ENCODE measurements at regions not wholly inside any gene's neighbourhood (a gene's known extent, or its start where the extent isn't known, plus 50 kb on each side); places are given as distances from the start of the nearest gene placed in this dataset.

DNA sequence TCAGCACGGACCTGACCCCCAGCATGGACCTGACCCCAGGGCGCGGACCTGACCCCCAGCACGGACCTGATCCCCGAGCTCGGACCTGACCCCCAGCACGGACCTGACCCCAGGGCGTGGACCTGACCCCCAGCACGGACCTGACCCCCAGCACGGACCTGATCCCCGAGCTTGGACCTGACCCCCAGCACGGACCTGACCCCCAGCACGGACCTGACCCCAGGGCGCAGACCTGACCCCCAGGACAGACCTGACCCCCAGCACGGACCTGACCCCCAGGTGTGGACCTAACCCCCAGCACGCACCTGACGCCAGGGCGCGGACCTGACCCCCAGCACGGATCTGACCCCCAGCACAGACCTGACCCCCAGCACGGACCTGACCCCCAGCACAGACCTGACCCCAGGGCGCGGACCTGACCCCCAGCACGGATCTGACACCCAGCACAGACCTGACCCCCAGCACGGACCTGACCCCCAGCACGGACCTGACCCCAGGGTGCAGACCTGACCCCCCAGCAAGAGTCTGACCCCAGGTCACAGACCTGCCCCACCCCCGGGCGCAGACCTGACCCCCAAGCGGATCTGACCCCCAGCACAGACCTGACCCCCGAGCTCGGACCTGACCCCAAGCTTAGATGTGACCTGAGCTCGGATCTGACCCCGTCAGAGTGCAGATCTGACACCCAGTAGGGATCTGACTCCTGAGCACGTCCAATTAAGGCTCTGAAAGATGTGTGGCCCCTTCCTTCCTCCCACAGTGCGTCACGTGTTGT, 98.7 kb downstream of the C16orf95 start:
- ATAC-seq (replicated peaks in 1 of 2) (no peak), DNase-seq (no peak)
- no peaks in the 10 kb centered on the region for H3K4me1 Mint-ChIP-seq (ENCODE audit: low read depth)
- peaks cover 1 to 5% of the 10 kb centered on the region in 2 donors for H3K9me3 Mint-ChIP-seq
- H3K27ac Mint-ChIP-seq, result no peak overlapping the region
- H3K4me3 Mint-ChIP-seq, result no peak overlapping the region
- H3K27me3 Mint-ChIP-seq (ENCODE audit: low read depth), result no peaks in the 10 kb centered on the region
- no peaks in the 10 kb centered on the region for H3K36me3 Mint-ChIP-seq (ENCODE audit: insufficient read depth in 2 of 2)

DNA sequence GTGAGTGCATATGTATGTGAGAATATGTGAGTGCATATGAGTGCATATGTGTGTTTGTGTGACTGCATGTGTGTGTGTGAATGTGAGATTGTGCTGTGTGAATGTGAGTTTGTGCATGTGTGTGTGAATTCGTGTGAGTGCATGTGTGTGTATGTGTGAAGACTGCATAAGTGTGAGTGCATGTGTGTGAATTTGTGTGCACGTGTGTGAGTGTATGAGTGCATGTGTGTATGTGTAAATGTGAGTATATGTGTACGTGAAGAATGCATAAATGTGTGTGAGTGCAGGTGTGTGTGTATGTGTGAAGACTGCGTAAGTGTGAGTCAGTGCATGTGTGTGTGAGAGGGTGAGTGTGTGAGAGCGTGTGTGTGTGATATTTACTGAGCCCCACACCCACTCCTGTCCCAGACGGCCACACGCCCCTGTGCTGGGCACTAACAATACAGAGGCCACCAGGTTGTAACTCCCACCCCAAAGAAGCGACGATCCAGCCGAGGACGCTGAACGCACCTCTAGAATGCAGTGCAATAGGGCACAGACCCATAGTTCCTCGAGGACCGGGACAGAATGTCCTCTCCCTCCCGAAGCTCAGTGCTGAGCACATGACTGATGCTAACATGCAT, 97.8 kb downstream of the C16orf95 start:
- Mint-ChIP-seq H3K36me3 (ENCODE audit: insufficient read depth in 2 of 2) (no peaks in the 10 kb centered on the region), H3K4me3 (no peak overlapping the region), H3K27ac (no peak overlapping the region), H3K9me3 (peaks cover 1 to 5% of the 10 kb centered on the region in 2 donors), H3K27me3 (ENCODE audit: low read depth) (no peaks in the 10 kb centered on the region), H3K4me1 (ENCODE audit: low read depth) (no peaks in the 10 kb centered on the region)
- ATAC-seq (replicated peaks in 1 of 2), result no peak
- no peak for DNase-seq

DNA sequence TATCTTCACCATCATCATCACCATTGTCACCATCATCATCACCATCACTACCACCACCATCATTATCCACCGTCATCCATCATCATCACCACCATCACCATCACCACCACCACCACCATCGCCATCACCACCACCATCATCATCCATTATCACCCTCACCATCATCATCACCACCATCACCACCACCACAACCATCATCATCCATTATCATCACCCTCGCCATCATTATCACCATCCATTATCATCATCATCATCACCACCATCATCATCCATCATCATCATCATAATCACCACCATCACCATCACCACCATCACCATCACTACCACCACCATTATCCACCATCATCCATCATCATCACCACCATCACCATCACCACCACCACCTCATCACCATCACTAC, 95.6 kb downstream of the C16orf95 start:
- peaks cover 1 to 5% of the 10 kb centered on the region in 2 donors for H3K9me3 Mint-ChIP-seq
- no peak overlapping the region for H3K4me3 Mint-ChIP-seq
- H3K4me1 Mint-ChIP-seq (ENCODE audit: low read depth), result no peaks in the 10 kb centered on the region
- DNase-seq, result no peak
- H3K36me3 Mint-ChIP-seq (ENCODE audit: insufficient read depth in 2 of 2), result no peaks in the 10 kb centered on the region
- ATAC-seq (replicated peaks in 1 of 2), result no peak
- H3K27ac Mint-ChIP-seq, result no peak overlapping the region
- H3K27me3 Mint-ChIP-seq (ENCODE audit: low read depth), result no peaks in the 10 kb centered on the region

DNA sequence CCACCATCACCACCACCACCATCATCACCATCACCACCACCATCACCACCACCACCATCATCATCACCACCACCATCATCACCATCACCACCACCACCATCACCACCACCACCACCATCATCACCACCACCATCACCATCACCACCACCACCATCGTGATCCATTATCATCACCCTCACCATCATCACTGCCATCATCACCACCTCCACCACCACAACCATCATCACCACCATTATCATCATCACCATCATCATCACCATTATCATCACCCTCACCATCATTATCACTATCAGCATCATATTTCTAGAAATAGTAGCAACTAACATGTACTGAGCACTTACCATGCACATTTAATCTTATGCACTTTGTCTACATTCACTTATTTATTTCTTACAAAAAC, 94.9 kb downstream of the C16orf95 start:
- Mint-ChIP-seq H3K27ac (no peak overlapping the region), H3K36me3 (ENCODE audit: insufficient read depth in 2 of 2) (no peaks in the 10 kb centered on the region), H3K4me3 (no peak overlapping the region), H3K27me3 (ENCODE audit: low read depth) (no peaks in the 10 kb centered on the region), H3K9me3 (peaks cover 1 to 5% of the 10 kb centered on the region in 2 donors), H3K4me1 (ENCODE audit: low read depth) (no peaks in the 10 kb centered on the region)
- DNase-seq (no peak), ATAC-seq (replicated peaks in 1 of 2) (no peak)

DNA sequence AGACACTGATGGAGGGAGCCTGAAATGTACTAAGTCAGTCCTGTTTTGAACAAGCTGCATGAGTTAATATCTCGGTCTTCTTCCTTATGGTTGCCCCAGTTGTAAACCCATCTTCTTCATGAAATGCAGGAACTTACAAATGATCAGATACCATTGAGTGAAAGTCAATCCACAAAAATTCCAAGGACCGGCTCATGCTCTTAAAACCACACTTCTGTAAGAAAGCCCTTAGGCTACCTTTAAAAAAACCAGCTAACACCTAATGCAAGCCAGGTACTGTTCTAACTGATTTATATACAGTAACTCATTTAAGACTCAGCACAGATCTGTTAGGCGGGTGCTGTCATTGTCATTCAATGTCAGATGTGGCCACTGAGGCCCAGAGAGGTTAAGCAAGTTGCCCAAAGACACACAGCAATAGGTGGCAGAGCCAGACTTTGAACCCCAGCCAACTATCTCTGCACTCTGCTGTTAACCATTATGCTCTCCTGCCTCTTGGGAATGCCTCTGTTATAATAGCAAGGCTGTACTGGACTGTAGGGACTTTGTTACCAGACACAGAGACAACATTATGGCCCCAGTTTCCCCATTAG, 93.4 kb downstream of the C16orf95 start:
- H3K4me3 Mint-ChIP-seq, result no peak overlapping the region
- H3K27ac Mint-ChIP-seq, result no peak overlapping the region
- ATAC-seq (replicated peaks in 1 of 2), result no peak
- DNase-seq, result no peak
- H3K36me3 Mint-ChIP-seq (ENCODE audit: insufficient read depth in 2 of 2), result no peaks in the 10 kb centered on the region
- H3K9me3 Mint-ChIP-seq, result peaks cover 1 to 5% of the 10 kb centered on the region in 2 donors
- no peaks in the 10 kb centered on the region for H3K4me1 Mint-ChIP-seq (ENCODE audit: low read depth)
- no peaks in the 10 kb centered on the region for H3K27me3 Mint-ChIP-seq (ENCODE audit: low read depth)

DNA sequence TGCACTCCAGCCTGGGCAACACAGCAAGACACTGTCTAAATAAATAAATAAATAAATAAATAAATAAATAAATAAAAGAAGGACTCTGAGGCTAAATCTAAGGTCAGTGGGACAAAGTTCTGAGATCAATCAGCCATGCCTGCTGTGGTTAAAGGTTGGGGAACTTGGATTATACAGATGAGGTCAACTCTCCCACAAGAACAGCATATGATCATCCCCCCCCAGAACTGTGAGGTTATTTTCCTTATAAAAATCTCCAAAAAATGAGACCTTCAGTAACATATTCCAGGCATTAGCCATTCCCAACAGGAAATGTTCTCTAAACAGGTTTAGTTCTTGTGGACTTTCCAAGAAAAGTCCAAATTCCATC, 90.3 kb downstream of the C16orf95 start:
- Mint-ChIP-seq H3K27ac (no peak overlapping the region), H3K9me3 (peaks cover 0 to under 1% of the 10 kb centered on the region in 2 donors)

DNA sequence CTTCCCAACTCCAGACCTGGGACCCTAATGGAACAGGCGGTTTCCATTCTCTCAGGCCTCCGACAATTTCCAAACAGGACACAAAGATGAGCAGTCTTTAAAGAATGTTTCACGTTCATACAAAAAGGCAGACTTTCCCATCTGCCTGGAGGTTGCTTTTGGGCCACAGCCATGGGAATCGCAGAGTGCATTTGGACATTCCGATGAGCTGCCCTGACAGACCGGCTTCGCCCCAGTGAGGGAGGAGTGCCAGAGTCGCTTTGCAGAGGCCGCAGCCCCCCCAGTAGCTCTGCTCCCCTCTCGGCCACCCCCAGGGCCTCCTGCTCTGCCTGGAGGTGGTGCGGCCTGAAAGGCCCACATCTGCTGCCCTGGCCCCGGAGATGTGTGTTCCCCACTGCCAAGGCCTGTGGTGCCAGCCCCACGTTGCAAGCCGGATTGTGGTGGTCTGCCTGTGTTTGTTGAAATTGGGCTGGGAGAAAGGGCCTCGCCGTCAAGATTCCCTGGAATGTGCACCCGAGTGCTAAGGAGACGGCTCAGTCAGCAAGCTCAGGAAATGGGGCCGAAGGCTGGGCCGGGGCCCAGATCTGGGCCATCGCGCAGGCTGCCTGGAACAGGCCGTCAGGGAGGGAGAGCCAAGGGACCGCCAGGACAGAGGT, 89.8 kb downstream of the C16orf95 start:
- Mint-ChIP-seq H3K9me3 (peaks cover 0 to 2% of the 10 kb centered on the region in 2 donors), H3K4me3 (no peak overlapping the region), H3K36me3 (ENCODE audit: insufficient read depth in 2 of 2) (no peaks in the 10 kb centered on the region), H3K27me3 (ENCODE audit: low read depth) (no peaks in the 10 kb centered on the region), H3K27ac (no peak overlapping the region), H3K4me1 (ENCODE audit: low read depth) (no peaks in the 10 kb centered on the region)
- ATAC-seq (replicated peaks in 1 of 2) (no peak), DNase-seq (no peak)

More for the DNA sequence above, 90.3 kb downstream of the C16orf95 start:
- H3K4me3 Mint-ChIP-seq, result no peak overlapping the region
- H3K27me3 Mint-ChIP-seq (ENCODE audit: low read depth), result no peaks in the 10 kb centered on the region
- H3K4me1 Mint-ChIP-seq (ENCODE audit: low read depth), result no peaks in the 10 kb centered on the region
- no peak for ATAC-seq (replicated peaks in 1 of 2)
- H3K36me3 Mint-ChIP-seq (ENCODE audit: insufficient read depth in 2 of 2), result no peaks in the 10 kb centered on the region
- no peak for DNase-seq

DNA sequence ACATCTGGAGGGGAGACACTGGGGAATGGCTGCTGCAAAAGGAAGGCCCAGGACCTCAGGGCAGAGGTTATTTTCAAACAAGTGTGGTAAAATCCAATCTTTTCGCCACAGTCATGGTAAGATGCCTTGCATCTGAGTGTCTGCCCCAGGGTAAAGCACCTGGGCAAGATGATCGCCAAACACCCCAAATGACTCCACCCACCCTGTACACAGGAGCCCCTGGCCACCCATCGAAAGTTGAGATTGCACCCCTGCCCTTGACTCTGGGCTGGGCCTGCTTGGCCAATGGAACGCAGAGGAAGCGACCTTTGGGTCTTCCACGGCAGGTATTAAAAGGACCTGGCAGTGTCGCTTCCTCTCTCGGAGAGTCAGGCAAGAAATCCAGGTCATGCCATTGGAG, 88.8 kb downstream of the C16orf95 start:
- H3K4me3 Mint-ChIP-seq, result no peak overlapping the region
- no peaks in the 10 kb centered on the region for H3K4me1 Mint-ChIP-seq (ENCODE audit: low read depth)
- DNase-seq (no peak), ATAC-seq (replicated peaks in 1 of 2) (no peak)
- no peak overlapping the region for H3K27ac Mint-ChIP-seq
- H3K27me3 Mint-ChIP-seq (ENCODE audit: low read depth), result no peaks in the 10 kb centered on the region
- H3K36me3 Mint-ChIP-seq (ENCODE audit: insufficient read depth in 2 of 2), result no peaks in the 10 kb centered on the region
- peaks cover 0 to 2% of the 10 kb centered on the region in 2 donors for H3K9me3 Mint-ChIP-seq

DNA sequence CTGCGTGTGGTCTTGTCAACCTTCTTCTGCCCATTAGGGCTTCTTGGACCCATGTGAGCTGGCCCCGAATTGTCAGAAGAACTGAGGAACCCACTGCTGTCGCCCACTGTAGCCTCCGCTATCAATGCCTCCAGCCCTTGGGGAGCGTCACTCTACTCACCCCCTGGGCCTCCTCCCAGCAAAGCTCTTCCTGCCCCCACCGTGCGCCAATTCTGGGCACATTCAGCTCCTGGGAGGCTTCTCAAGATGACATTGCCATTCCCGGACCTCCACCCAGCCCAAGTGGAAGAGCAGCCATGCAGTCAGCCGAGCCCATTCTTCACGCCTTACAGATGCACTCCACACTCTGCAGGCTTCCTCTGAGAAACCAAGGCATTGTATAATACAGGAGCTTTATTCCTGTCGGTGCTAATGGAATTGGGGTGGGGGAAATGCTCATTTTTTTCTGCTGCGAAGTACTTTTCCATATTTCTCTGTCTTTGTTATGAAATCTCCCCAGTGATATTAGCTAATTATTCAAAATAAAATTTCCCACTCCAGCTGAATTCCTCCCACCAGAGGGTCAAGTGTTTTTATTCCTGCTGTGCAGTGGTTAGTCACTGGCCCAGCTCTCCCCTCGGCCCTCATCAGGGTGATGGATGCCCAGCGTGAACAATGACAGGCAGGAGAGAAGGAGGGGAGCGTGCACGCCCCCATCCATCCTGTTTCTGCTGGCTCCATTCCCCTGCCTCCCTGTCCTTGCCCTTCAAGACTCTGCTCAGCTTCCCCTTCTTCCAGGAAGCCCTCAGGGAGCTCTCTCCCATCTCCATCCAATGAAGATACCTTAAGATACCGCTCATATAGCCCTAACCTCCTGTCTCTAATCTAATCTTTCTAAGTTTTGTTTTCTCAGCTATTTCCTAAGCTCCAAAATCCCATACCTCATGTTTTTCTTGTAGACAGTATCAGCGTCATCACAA, 87.7 kb downstream of the C16orf95 start:
- no peak for DNase-seq
- H3K27ac Mint-ChIP-seq, result no peak overlapping the region
- no peak for ATAC-seq (replicated peaks in 1 of 2)
- no peaks in the 10 kb centered on the region for H3K4me1 Mint-ChIP-seq (ENCODE audit: low read depth)
- no peaks in the 10 kb centered on the region for H3K36me3 Mint-ChIP-seq (ENCODE audit: insufficient read depth in 2 of 2)
- peaks cover 0 to 2% of the 10 kb centered on the region in 2 donors for H3K9me3 Mint-ChIP-seq
- no peaks in the 10 kb centered on the region for H3K27me3 Mint-ChIP-seq (ENCODE audit: low read depth)
- H3K4me3 Mint-ChIP-seq, result no peak overlapping the region

DNA sequence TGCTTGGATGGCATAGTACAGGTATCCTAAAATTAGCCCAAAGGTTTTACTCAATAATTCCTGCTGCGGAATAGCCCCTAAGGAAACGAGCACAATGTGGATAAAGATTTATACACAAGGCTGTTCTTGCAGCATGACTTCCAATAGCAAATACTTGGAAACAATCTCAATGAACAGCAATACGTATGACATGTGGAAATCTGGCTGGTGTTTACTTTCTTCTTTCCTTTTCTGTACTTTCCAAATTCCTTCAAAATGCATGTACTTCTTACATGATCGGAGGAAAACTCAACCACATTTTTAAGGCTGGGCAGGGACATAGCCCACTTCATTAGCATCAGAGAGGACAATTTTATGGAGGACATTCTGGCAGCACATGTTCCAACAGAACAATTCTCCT, 86.6 kb downstream of the C16orf95 start:
- Mint-ChIP-seq H3K4me1 (ENCODE audit: low read depth) (peaks cover under 1% of the 10 kb centered on the region), H3K9me3 (peaks cover 0 to 2% of the 10 kb centered on the region in 2 donors), H3K36me3 (ENCODE audit: insufficient read depth in 2 of 2) (no peaks in the 10 kb centered on the region), H3K4me3 (no peak overlapping the region), H3K27me3 (ENCODE audit: low read depth) (peaks cover 2% of the 10 kb centered on the region), H3K27ac (no peak overlapping the region)
- no peak for DNase-seq
- ATAC-seq (replicated peaks in 1 of 2), result no peak

DNA sequence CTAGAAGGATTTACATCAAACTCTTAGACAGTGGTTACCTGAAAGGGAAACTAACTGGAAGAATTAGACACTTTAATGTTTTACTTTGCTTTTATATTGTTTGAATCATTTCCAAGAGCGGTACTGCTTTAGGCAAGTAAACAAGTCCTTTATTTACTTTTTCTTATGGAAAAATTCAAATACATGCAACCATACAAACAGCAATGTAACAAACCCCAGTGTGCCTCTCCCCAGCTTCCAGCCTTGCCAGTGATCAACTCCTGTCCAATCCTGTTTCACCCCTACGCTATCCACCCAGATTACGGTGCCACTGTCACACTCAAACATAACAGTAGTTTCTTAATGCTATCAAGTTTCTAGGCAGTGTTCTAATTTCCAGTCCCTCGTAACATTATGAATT, 85.9 kb downstream of the C16orf95 start:
- ATAC-seq (replicated peaks in 1 of 2) (no peak), DNase-seq (no peak)
- Mint-ChIP-seq H3K9me3 (peaks cover 0 to 2% of the 10 kb centered on the region in 2 donors), H3K27me3 (ENCODE audit: low read depth) (peaks cover 10% of the 10 kb centered on the region), H3K27ac (no peak overlapping the region), H3K4me1 (ENCODE audit: low read depth) (peaks cover 8% of the 10 kb centered on the region), H3K36me3 (ENCODE audit: insufficient read depth in 2 of 2) (no peaks in the 10 kb centered on the region), H3K4me3 (no peak overlapping the region)

DNA sequence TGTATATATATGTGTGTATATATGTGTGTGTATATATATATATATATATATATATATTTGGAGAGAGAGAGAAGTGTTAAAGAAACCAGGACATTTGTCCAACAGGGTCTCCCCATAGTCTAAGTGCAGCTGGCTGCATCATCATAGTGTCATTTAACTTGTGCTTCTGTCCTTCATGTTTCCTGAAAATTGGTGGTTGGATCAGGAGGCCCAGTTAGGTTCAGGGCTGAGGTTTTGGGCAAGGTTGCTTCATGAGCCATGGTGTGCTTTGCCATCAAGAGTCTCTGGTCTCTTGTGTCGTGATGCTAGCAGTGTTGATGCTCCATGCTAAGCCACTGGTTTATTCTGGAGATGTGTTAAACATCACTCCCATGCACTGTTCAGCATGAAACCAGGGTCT, 85.3 kb downstream of the C16orf95 start:
- Mint-ChIP-seq H3K27me3 (ENCODE audit: low read depth) (peaks cover 13% of the 10 kb centered on the region), H3K4me1 (ENCODE audit: low read depth) (peaks cover 12% of the 10 kb centered on the region), H3K36me3 (ENCODE audit: insufficient read depth in 2 of 2) (no peaks in the 10 kb centered on the region), H3K4me3 (no peak overlapping the region), H3K9me3 (peaks cover 0 to 2% of the 10 kb centered on the region in 2 donors), H3K27ac (no peak overlapping the region)
- ATAC-seq (replicated peaks in 1 of 2) (no peak), DNase-seq (no peak)

Measured in activated T-cell treated with anti-CD3 and anti-CD28 coated beads, Interleukin-2, amount 50 U/mL, for 72 hours (primary cell).